ENCODE measurements at regions not wholly inside any gene's neighbourhood (a gene's known extent, or its start where the extent isn't known, plus 50 kb on each side); places are given as distances from the start of the nearest gene placed in this dataset.

- 85 to 89% methylated on average over 3 to 4 of the region's 4 CpGs for WGBS, 2 experiments (ENCODE audit: insufficient coverage in 1 of 2, insufficient read length in 1 of 2)
- no peak overlapping the region for H3K9ac ChIP-seq (ENCODE audit: extremely low read depth, low read length, poor library complexity, severe bottlenecking)
- H3K36me3 ChIP-seq (ENCODE audit: control insufficient read depth, insufficient read depth, low read length) = no peaks in the 10 kb centered on the region
- no peak overlapping the region for H3K27ac Mint-ChIP-seq
- no peaks in the 10 kb centered on the region for H3K4me1 ChIP-seq (ENCODE audit: control insufficient read depth, insufficient read depth, low read length)
- no peak for DNase-seq
- no peak overlapping the region for H3K4me3 Mint-ChIP-seq
- no peak overlapping the region for H3K4me3 ChIP-seq (ENCODE audit: low read length)
- no peak for TF ChIP-seq CTCF (conservative IDR thresholded peaks at IDR 0.05)
- no peak overlapping the region for H3K27ac ChIP-seq (ENCODE audit: low read depth, low read length)
- no peaks in the 10 kb centered on the region for H3K9me3 Mint-ChIP-seq
- H3K4me1 Mint-ChIP-seq = peaks cover 26% of the 10 kb centered on the region
- H3K27me3 Mint-ChIP-seq (ENCODE audit: insufficient read depth) = no peaks in the 10 kb centered on the region
- H3K9me3 ChIP-seq (ENCODE audit: control insufficient read depth, low read length) = no peaks in the 10 kb centered on the region
- no peaks in the 10 kb centered on the region for H3K27me3 ChIP-seq (ENCODE audit: control insufficient read depth, insufficient read depth, low read length, poor library complexity, severe bottlenecking)
- no peaks in the 10 kb centered on the region for H3K36me3 Mint-ChIP-seq (ENCODE audit: low read depth)
Measured at GRCh38 chr13:28584873-28585381, 74.0 kb upstream of the POMP start.

DNA sequence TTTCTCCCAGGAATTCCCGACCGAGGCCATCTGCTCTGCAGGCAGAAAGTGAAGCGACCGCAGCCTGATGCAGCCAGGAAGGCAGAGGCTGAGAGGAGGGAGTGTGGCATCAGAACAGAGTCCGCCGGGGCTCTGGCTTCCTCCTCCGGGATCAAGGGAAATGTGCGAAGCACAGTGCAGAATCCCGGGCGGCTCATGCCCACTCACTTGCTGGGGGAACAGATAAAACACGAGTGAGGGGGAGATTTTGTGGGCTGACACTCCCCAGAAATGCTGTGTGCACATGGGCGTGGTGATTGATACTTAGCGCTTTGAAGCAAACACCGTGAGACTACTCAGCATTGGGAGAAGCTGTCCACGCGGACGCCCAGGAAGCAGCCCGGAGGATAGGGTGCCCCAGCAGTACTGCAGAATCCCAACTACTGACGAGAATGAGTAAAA, 75.3 kb upstream of the POMP start:
- Histone ChIP-seq H3K9ac (ENCODE audit: extremely low read depth, low read length, poor library complexity, severe bottlenecking) (no peak overlapping the region), H3K9me3 (ENCODE audit: control insufficient read depth, low read length) (no peaks in the 10 kb centered on the region), H3K27me3 (ENCODE audit: control insufficient read depth, insufficient read depth, low read length, poor library complexity, severe bottlenecking) (no peaks in the 10 kb centered on the region), H3K4me3 (ENCODE audit: low read length) (no peak overlapping the region), H3K36me3 (ENCODE audit: control insufficient read depth, insufficient read depth, low read length) (no peaks in the 10 kb centered on the region), H3K27ac (ENCODE audit: low read depth, low read length) (no peak overlapping the region), H3K4me1 (ENCODE audit: control insufficient read depth, insufficient read depth, low read length) (no peaks in the 10 kb centered on the region)
- no peak overlapping the region for H3K4me3 Mint-ChIP-seq
- 80 to 83% methylated on average over 15 to 19 of the region's 19 CpGs for WGBS, 2 experiments (ENCODE audit: insufficient coverage in 1 of 2, insufficient read length in 1 of 2)
- DNase-seq = peak; percentile 50
- no peak for TF ChIP-seq CTCF (conservative IDR thresholded peaks at IDR 0.05)
- H3K9me3 Mint-ChIP-seq = no peaks in the 10 kb centered on the region
- no peaks in the 10 kb centered on the region for H3K27me3 Mint-ChIP-seq (ENCODE audit: insufficient read depth)
- H3K27ac Mint-ChIP-seq = no peak overlapping the region
- H3K36me3 Mint-ChIP-seq (ENCODE audit: low read depth) = no peaks in the 10 kb centered on the region
- H3K4me1 Mint-ChIP-seq = peaks cover 31% of the 10 kb centered on the region

- Histone ChIP-seq H3K4me3 (ENCODE audit: low read length) (no peak overlapping the region), H3K36me3 (ENCODE audit: control insufficient read depth, insufficient read depth, low read length) (no peaks in the 10 kb centered on the region), H3K27ac (ENCODE audit: low read depth, low read length) (no peak overlapping the region), H3K9me3 (ENCODE audit: control insufficient read depth, low read length) (no peaks in the 10 kb centered on the region), H3K4me1 (ENCODE audit: control insufficient read depth, insufficient read depth, low read length) (no peaks in the 10 kb centered on the region), H3K27me3 (ENCODE audit: control insufficient read depth, insufficient read depth, low read length, poor library complexity, severe bottlenecking) (no peaks in the 10 kb centered on the region), H3K9ac (ENCODE audit: extremely low read depth, low read length, poor library complexity, severe bottlenecking) (no peak overlapping the region)
- Mint-ChIP-seq H3K9me3 (no peaks in the 10 kb centered on the region), H3K36me3 (ENCODE audit: low read depth) (no peaks in the 10 kb centered on the region), H3K27ac (no peak overlapping the region), H3K4me1 (peaks cover 31% of the 10 kb centered on the region), H3K27me3 (ENCODE audit: insufficient read depth) (peaks cover 6% of the 10 kb centered on the region), H3K4me3 (no peak overlapping the region)
- no peak for DNase-seq
- TF ChIP-seq CTCF (conservative IDR thresholded peaks at IDR 0.05) = no peak
- 89% methylated on average over 4 to 8 of the region's 8 CpGs for WGBS, 2 experiments (ENCODE audit: insufficient coverage in 1 of 2, insufficient read length in 1 of 2)
Measured at GRCh38 chr13:28582892-28583240, 76.1 kb upstream of the POMP start.

All from endodermal cell (in vitro differentiated cells).